ENCODE measurements at regions not wholly inside any gene's neighbourhood (a gene's known extent, or its start where the extent isn't known, plus 50 kb on each side); places are given as distances from the start of the nearest gene placed in this dataset.

- DNase-seq: no peak
Measured at GRCh38 chr14:50040895-50041465, 75.4 kb downstream of the VCPKMT start.

GRCh38 chr14:50041980-50042379, 74.4 kb downstream of the VCPKMT start:
- DNase-seq: no peak

- DNase-seq: no peak
Measured at GRCh38 chr14:50044042-50044651, 72.2 kb downstream of the VCPKMT start.

- peak; percentile 59 for DNase-seq
Measured at GRCh38 chr14:50045039-50045711, 71.2 kb downstream of the VCPKMT start.

- no peak for DNase-seq
Measured at GRCh38 chr14:50045837-50046236, 70.5 kb downstream of the VCPKMT start.

GRCh38 chr14:50047274-50047676, 69.1 kb downstream of the VCPKMT start:
- no peak for DNase-seq

GRCh38 chr14:50049093-50049492, 67.3 kb downstream of the VCPKMT start:
- DNase-seq: no peak

- DNase-seq: no peak
Measured at GRCh38 chr14:50049703-50050570, 66.4 kb downstream of the VCPKMT start.

- no peak for DNase-seq
Measured at GRCh38 chr14:50051106-50051505, 65.3 kb downstream of the VCPKMT start.

GRCh38 chr14:50051706-50052105, 64.7 kb downstream of the VCPKMT start:
- no peak for DNase-seq

- no peak for DNase-seq
Measured at GRCh38 chr14:50052517-50052916, 63.9 kb downstream of the VCPKMT start.

- DNase-seq: no peak
Measured at GRCh38 chr14:50053935-50054334, 62.4 kb downstream of the VCPKMT start.

GRCh38 chr14:50055461-50056228, 60.7 kb downstream of the VCPKMT start:
- no peak for DNase-seq

- no peak for DNase-seq
Measured at GRCh38 chr14:50056435-50056834, 59.9 kb downstream of the VCPKMT start.

GRCh38 chr14:50057331-50057730, 59.0 kb downstream of the VCPKMT start:
- no peak for DNase-seq

- DNase-seq: no peak
Measured at GRCh38 chr14:50058113-50058512, 58.3 kb downstream of the VCPKMT start.
